ENCODE measurements at regions not wholly inside any gene's neighbourhood (a gene's known extent, or its start where the extent isn't known, plus 50 kb on each side); places are given as distances from the start of the nearest gene placed in this dataset.

- no peak overlapping the region for H3K4me3 ChIP-seq (ENCODE audit: low read depth, low read length)
- TF ChIP-seq CTCF (IDR thresholded peaks at IDR 0.05; ENCODE audit: low read depth, low read length) (no peak), POLR2A (IDR thresholded peaks at IDR 0.05; ENCODE audit: extremely low read depth, insufficient read length) (no peak), MAX (IDR thresholded peaks at IDR 0.05; ENCODE audit: low read depth, low read length) (no peak), MYC (IDR thresholded peaks at IDR 0.05; ENCODE audit: low read depth, low read length) (no peak)
Observed at GRCh38 chr17:14925498-14925897, 339.6 kb downstream of the PMP22 start.

DNA sequence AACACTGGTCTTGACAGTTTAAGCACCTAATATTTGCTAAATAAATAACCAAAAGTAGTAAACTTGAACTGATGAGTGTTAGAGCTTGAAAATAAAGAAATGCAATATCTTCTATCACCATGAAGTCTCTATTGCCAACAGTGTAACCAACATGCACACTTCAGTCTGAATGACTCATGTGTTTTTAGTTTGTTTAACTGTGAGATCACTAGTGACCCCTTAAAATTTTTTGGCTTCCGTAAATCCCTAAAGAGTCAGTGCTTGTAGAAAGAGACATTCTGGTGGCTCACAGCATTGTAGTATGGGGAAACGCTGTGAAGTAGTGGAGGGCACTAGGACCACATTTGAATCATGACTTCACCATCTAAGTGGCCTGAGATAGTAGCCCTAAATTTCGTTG lies 341.1 kb downstream of the PMP22 start:
- no peak overlapping the region for H3K4me3 ChIP-seq (ENCODE audit: low read depth, low read length)
- DNase-seq (ENCODE audit: low read depth) = no peak
- TF ChIP-seq MAX (IDR thresholded peaks at IDR 0.05; ENCODE audit: low read depth, low read length) (no peak), POLR2A (IDR thresholded peaks at IDR 0.05; ENCODE audit: extremely low read depth, insufficient read length) (no peak), CTCF (IDR thresholded peaks at IDR 0.05; ENCODE audit: low read depth, low read length) (no peak), MYC (IDR thresholded peaks at IDR 0.05; ENCODE audit: low read depth, low read length) (no peak)

More at GRCh38 chr17:14925498-14925897, 339.6 kb downstream of the PMP22 start:
- no peak for DNase-seq (ENCODE audit: low read depth)

DNA sequence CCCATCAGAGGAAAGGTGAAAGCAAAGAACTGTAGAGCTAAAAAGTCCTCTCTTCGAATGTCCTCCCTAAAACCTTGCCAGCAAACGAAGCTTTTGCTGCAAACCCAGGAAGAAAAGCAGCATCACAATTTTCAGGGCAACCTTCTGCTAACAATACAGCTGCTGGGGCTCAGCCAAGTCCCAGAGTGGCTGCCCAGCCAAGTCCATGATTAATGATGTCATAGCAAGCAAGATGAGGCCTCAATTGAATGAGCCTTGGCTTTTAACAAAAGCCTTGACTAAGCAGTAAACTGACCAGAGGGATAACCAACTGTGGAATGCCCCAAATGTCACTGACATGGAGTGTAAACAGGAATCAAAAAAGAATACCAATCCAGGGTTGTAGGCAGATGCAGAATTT lies 342.7 kb downstream of the PMP22 start:
- no peak overlapping the region for H3K4me3 ChIP-seq (ENCODE audit: low read depth, low read length)
- TF ChIP-seq CTCF (IDR thresholded peaks at IDR 0.05; ENCODE audit: low read depth, low read length) (no peak), MYC (IDR thresholded peaks at IDR 0.05; ENCODE audit: low read depth, low read length) (no peak), POLR2A (IDR thresholded peaks at IDR 0.05; ENCODE audit: extremely low read depth, insufficient read length) (no peak), MAX (IDR thresholded peaks at IDR 0.05; ENCODE audit: low read depth, low read length) (no peak)
- DNase-seq (ENCODE audit: low read depth) = no peak

DNA sequence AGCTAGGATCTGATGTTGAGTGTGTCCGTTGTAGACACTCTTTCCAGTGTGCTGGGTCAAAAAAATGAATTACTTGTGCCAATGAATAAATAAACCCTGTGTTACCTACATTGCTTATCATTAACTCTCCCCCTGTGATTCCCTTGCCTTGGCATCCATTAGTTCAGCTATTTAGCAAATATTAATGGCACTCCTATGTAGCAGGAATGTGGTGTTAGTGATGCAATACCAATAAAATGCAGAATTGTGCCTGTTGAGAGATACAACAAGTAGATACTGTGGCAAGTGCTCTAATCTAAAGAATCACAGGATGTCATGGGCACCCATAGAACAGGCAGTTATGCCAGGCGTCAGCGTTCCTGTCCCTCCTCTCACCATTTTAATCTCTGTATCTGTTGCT lies 343.2 kb downstream of the PMP22 start:
- no peak for DNase-seq (ENCODE audit: low read depth)
- H3K4me3 ChIP-seq (ENCODE audit: low read depth, low read length) = no peak overlapping the region
- no peak for TF ChIP-seq POLR2A (IDR thresholded peaks at IDR 0.05; ENCODE audit: extremely low read depth, insufficient read length)

- no peak for TF ChIP-seq MYC (IDR thresholded peaks at IDR 0.05; ENCODE audit: low read depth, low read length)
- TF ChIP-seq MAX (IDR thresholded peaks at IDR 0.05; ENCODE audit: low read depth, low read length) = no peak
- TF ChIP-seq POLR2A (IDR thresholded peaks at IDR 0.05; ENCODE audit: extremely low read depth, insufficient read length) = no peak
- no peak for TF ChIP-seq CTCF (IDR thresholded peaks at IDR 0.05; ENCODE audit: low read depth, low read length)
- DNase-seq (ENCODE audit: low read depth) = no peak
- H3K4me3 ChIP-seq (ENCODE audit: low read depth, low read length) = no peak overlapping the region
Observed at GRCh38 chr17:14919631-14920213, 345.4 kb downstream of the PMP22 start.

GRCh38 chr17:14919094-14919493 lies 346.0 kb downstream of the PMP22 start:
- DNase-seq (ENCODE audit: low read depth) = no peak
- no peak for TF ChIP-seq CTCF (IDR thresholded peaks at IDR 0.05; ENCODE audit: low read depth, low read length)
- TF ChIP-seq MYC (IDR thresholded peaks at IDR 0.05; ENCODE audit: low read depth, low read length) = no peak
- TF ChIP-seq POLR2A (IDR thresholded peaks at IDR 0.05; ENCODE audit: extremely low read depth, insufficient read length) = no peak
- TF ChIP-seq MAX (IDR thresholded peaks at IDR 0.05; ENCODE audit: low read depth, low read length) = no peak
- no peak overlapping the region for H3K4me3 ChIP-seq (ENCODE audit: low read depth, low read length)

Data from NB4 (cell line).